ENCODE measurements at regions not wholly inside any gene's neighbourhood (a gene's known extent, or its start where the extent isn't known, plus 50 kb on each side); places are given as distances from the start of the nearest gene placed in this dataset.
A peak's percentile ranks its signal among the peaks of the same experiment; 100 is the strongest.
"Not testable (repeated sequence)": the region's sequence is repeated elsewhere in the genome, so short reads cannot be mapped to it uniquely, and the experiment has no call there.

DNA sequence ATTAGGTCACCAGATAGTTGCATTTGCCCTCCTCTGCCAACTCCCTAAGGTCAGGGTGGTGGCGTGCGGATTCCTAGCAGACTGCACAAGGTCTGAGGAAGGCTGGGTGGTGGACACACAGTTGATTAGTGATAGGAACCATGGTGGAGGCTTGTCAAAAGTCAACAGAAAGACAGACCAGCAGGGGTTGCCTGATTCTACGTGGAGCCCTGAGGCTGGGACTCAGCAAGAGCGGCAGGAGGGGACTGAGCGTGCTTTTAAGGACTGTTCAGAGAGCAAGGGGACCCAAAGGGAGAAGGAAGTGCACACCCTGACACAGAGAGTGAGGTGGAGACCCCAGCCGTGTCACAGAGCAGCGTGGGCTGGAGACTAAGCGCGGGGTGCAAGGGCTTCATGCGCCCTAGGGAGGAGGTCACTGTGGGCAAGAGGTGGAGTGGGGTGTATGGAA, 513.2 kb downstream of the RNF144A start:
- no peak for DNase-seq (ENCODE audit: low spot score)

GRCh38 chr2:7430869-7431641, 513.8 kb downstream of the RNF144A start:
- no peak for DNase-seq (ENCODE audit: low spot score)

DNA sequence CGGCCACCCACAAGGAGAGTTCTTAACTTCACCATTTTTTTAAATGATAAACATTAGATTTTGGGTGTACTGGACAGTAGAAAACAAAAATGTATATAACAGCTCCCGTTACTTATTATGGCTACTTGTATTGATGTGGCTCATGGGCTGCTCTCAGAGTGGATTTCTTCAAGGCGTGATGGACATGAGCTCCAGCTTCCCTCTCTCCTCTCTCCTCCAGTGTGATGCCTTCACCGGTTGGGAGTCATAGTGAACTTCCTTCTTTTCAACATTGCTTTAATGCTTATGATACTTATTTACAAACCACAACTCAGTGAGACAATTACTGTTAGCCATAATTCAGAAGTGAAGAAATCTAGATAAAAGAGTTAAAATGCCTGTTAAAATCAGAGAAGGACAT, 515.2 kb downstream of the RNF144A start:
- no peak for DNase-seq (ENCODE audit: low spot score)

- DNase-seq (ENCODE audit: low spot score): peak; percentile 38
Measured at GRCh38 chr2:7436096-7436906, 519.1 kb downstream of the RNF144A start.

DNA sequence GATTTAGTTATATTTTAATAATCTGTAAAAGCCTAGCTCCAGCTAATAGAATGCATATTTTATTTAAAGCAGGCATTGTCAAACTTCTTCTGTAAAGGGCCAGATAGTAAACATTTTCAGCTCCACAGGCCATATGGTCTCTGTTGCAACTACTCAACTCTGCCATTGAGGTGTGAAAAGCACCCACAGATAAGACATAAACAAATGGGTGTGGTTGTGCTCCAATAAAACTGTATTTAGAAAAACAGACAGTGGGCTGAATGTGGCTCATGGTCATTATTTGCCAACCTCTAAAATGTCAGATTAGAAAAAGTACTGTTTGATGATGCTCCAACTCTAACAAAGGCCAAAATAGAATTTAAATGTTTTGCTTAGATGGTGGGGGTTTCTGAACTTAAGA, 519.9 kb downstream of the RNF144A start:
- peak; percentile 21 for DNase-seq (ENCODE audit: low spot score)

DNA sequence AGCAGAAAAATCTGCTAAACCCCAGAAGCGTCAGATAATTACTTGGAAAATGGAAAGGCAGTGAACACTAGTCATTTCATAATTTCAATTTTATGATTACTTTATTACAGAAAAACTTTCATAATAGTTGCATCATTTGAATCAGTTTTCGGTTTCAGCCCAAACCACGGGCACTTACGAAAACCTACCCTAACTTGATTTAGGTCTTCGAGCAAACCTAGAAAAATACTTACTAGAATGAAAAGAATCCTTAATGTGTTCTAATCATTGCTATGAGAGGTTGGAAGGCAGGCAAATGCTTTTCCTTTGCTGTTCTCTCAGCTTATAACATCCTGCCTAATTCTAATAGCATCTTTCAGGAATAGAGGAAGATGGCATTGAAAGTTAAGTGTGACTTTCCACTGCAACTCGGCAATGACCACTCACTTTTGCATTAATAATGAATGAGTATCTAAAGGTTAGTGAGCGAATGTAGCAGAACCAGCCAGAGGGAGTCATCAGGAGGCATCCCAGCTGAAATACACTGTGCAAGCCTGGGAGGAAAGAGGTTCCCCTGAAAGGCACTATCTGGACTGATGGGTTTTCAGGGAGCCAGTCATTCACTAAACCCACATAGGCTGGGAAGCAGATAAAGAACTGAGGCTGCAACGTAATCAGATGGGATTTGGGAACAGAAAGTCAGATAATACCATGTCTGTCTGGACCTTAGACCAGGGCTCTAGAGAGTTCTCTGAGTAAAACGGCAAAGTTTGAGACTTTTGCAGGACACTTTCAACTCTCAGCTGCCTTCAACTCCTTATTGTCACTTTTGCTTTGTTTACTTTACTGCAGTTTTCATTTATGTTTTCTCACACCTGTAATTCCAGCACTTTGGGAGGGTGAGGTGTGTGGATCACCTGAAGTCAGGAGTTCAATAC, 520.8 kb downstream of the RNF144A start:
- DNase-seq (ENCODE audit: low spot score): no peak

- no peak for DNase-seq (ENCODE audit: low spot score)
Measured at GRCh38 chr2:7438855-7439254, 521.6 kb downstream of the RNF144A start.

DNA sequence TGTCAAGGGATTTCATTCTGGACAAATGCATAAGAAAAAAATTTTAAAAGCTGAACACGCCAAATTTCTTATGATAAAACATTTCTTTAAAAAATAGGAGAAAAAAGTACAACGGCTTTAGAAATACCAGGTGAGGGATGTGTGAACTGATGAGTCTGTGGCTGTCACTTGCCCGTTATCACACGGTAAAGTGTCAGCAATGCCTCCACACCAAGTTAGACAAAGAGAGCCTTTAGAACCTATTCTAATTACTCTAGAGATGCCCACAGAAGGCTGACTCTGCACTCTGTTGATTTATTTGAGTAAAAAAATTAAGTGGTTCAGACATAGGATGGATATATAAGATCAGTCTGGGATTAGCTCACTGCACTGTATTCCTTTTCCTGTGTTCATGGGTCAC, 523.8 kb downstream of the RNF144A start:
- no peak for DNase-seq (ENCODE audit: low spot score)

GRCh38 chr2:7441841-7442240, 524.6 kb downstream of the RNF144A start:
- not testable (repeated sequence) for DNase-seq (ENCODE audit: low spot score)

GRCh38 chr2:7444626-7445025, 527.4 kb downstream of the RNF144A start:
- no peak for DNase-seq (ENCODE audit: low spot score)

GRCh38 chr2:7448578-7449264, 531.5 kb downstream of the RNF144A start:
- no peak for DNase-seq (ENCODE audit: low spot score)

- DNase-seq (ENCODE audit: low spot score): no peak
Measured at GRCh38 chr2:7449298-7449697, 532.1 kb downstream of the RNF144A start.

DNA sequence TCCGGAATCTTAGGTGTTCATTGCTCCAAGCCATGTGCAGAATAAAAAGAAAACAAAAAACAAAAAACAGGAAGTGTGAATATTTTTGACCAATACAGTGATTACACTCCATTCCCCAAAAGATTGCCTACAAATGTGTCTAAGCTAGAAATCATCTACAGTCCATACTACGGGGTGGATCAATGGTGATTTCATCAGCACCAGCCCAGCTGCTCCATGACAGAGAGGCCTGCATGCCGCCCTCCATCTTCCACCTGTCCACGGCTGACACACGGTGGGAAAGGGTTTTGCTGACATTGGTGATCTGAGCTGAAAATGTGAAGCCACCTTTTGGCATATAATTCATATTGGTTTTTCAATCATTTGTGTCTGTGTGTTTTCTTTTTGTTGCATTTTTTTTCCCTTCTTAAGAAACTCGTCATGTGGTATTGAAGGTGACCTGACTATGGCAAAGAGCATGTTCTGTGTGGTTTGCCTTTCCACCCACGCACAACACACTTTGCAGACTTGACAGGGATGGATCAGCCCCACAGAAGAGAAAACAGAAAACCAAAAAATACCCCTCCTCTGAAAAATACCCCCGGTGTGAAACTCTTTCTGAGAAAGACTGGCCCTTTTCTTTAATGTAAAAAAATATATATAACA, 533.1 kb downstream of the RNF144A start:
- DNase-seq (ENCODE audit: low spot score): no peak

DNA sequence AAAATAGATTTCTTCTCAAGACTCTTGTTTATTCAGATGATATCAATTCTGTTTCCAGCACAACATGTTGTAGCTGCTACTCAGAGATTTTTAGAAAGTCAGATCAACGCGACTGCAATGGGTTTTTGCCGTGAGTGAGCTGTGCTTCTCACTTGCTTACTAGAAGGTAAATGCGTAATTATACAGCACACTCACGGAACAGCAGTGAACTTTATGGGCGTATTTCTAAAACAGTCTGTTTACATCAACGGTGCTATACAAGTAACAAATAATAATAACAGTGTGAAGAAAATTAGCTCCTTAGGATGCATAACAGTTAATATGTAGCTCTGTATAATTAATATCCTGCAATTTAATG, 533.6 kb downstream of the RNF144A start:
- no peak for DNase-seq (ENCODE audit: low spot score)

GRCh38 chr2:7452110-7452876, 535.1 kb downstream of the RNF144A start:
- no peak for DNase-seq (ENCODE audit: low spot score)

- DNase-seq (ENCODE audit: low spot score): no peak
Measured at GRCh38 chr2:7454592-7454991, 537.4 kb downstream of the RNF144A start.

DNA sequence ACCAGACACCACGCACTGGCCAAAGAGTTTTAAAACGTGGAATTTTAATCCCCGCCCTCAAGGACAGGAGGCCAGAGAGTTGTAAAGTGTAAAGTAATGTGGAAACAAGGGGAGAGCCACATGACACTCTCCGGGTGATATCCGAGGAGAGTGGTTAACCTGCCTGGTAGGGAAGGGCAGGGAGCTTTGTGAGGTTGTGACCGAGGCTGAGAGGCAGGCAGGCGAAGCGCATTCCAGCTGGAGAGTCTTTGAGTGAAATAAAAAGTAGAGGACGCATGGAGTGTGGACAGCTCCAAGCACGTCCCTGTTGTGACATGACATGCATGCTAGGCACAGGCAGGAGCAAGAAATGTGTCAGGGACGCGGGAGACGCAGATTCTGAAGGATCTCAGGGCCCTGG, 539.5 kb downstream of the RNF144A start:
- DNase-seq (ENCODE audit: low spot score): no peak

DNA sequence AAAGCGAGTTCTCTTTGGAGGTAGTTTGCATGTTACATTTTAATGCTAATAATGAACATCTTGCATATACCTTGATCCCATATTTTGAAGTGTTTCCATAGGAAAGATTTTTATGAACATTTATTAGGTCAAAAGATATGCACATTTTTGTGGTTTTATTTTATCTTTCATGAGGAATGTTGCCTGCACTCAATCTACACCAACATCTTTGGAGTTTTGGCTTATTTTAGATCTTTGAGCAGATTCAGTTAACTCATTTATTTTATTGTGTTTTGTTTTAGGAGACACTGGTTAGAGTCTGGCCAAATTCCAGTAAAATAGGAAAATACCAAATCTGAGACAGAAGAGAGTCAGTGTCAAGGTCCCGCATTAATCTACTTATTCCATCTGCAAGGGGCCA, 540.9 kb downstream of the RNF144A start:
- DNase-seq (ENCODE audit: low spot score): no peak

DNA sequence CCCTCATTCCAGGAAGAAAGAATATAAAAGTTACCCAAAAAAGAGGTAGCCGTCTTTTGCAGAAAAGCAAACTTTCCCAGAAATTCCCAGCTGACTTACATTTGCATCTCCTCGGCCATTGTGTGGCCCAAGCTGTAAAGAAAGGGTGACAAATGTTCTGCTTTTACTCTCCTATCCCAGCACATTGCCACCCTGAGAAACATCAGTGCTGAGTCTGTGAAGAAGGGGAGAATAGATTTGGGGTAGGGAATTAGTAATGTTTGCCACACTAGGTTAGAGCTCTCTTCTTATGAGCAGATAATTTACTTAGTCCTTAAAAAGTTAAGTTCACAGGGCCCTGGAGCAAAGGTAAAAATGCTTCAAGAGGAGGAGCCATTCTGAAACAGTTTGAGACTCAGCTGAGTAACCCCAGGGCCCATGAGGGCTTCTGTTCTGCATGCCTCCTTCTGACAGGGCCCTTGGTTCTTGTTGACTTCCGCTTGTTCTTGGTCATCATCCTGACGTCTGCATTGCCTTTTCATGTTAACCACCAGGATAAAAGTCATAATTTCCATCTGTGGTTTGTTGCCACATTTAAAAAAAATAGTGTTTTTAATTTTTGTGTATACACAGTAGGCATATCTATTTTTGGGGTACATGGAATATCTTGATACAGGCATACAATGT, 550.7 kb downstream of the RNF144A start:
- no peak for DNase-seq (ENCODE audit: low spot score)

DNA sequence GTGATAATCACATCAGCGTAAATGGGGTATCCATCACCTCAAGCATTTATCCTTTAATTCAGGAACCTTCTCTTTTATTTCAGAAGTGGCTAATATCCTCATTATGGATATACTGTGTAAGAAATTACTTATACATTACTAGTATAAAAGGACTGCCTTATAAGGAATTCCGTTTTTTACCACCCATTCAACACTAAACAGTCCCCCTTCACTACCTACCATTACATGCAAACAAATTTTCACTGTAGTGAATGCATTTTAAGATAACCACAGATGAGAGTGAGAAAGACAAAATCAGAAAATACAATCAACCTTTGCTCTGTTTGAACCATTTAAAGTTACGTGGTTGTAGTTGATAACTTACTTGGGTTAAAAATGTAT, 551.2 kb downstream of the RNF144A start:
- no peak for DNase-seq (ENCODE audit: low spot score)
